Upper lobe of left lung (tissue), 6 donors: ENCODE measurements at regions not wholly inside any gene's neighbourhood (a gene's known extent, or its start where the extent isn't known, plus 50 kb on each side); places are given as distances from the start of the nearest gene placed in this dataset.

Experiments
- ATAC-seq, 2 donors: fragments of 200-7000 bp; cut with Tn5 transposase; one replicate each; pipeline ENCODE4 v1.9.1; 2022; ENCODE audit warnings: mild to moderate bottlenecking in 2 of 2, moderate library complexity in 2 of 2; ENCODE audit not compliant: low FRiP score in 2 of 2
- DNase-seq, 2 donors: peaks; one replicate each; pipeline ENCODE4 v3.0.0-alpha.2; 2019 to 2020
- H3K27ac ChIP-seq, 4 donors: fragments of 200-600 bp; sonication (generic); one replicate each; pipeline ENCODE4 v1.5.1; 2016 to 2019
- H3K27me3 ChIP-seq, 4 donors: fragments of 200-600 bp; sonication (generic); one replicate each; pipeline ENCODE4 v1.5.1; 2017 to 2019
- H3K36me3 ChIP-seq, 4 donors: fragments of 200-600 bp; sonication (generic); one replicate each; pipeline ENCODE4 v1.5.1; 2016 to 2019
- H3K4me1 ChIP-seq, 4 donors: fragments of 200-600 bp; sonication (generic); one replicate each; pipeline ENCODE4 v1.5.1; 2018 to 2019
- H3K4me3 ChIP-seq, 4 donors: fragments of 200-600 bp; sonication (generic); one replicate each; pipeline ENCODE4 v1.5.1; 2017 to 2019; ENCODE audit warnings: mild to moderate bottlenecking in 2 of 4, moderate library complexity in 1 of 4
- H3K9me3 ChIP-seq, 4 donors: fragments of 200-600 bp; sonication (generic); one replicate each; pipeline ENCODE4 v1.5.1; 2018 to 2019
- CTCF ChIP-seq, 6 experiments: fragments of 450-650 bp in 4 of 6; fragments of 200-600 bp in 2 of 6; sonication (generic) in 2 of 6; IDR thresholded peaks; one replicate each; pipeline ENCODE4 v1.5.1; 2016 to 2019; ENCODE audit warnings: antibody characterized with exemption in 6 of 6
- EP300 ChIP-seq, 4 donors: sonication (generic); formaldehyde crosslinking; IDR thresholded peaks; one replicate each; pipeline ENCODE4 v1.5.1; 2017; ENCODE audit warnings: antibody characterized with exemption in 4 of 4, control low read depth in 2 of 4
- POLR2A ChIP-seq, 4 donors: fragments of 450-650 bp; IDR thresholded peaks; one replicate each; pipeline ENCODE4 v1.5.1; 2016 to 2017; ENCODE audit warnings: antibody characterized with exemption in 4 of 4, mild to moderate bottlenecking in 2 of 4
- POLR2AphosphoS5 ChIP-seq, 2 donors: sonication (generic); formaldehyde crosslinking; IDR thresholded peaks; one replicate each; pipeline ENCODE4 v1.5.1; 2017; ENCODE audit warnings: antibody characterized with exemption in 2 of 2
- WGBS, 2 donors: methylation state at CpG; one replicate each; pipeline ENCODE4 v1.1.5; 2017 to 2018; 5-methylcytosine and 5-hydroxymethylcytosine counted together
- donor health status: DM: no; HTN: no; CAD: no; lungs with moderate emphysema.
- donor health status: DM: no; HTN: yes; CAD: no; lungs with severe emphysema.

GRCh38 chr2:189258616-189259365 is 79.2 kb upstream of the COL5A2 start:
- DNase-seq (no peak), ATAC-seq (no peak)
- TF ChIP-seq CTCF (IDR thresholded peaks at IDR 0.05) (no peak), POLR2AphosphoS5 (IDR thresholded peaks at IDR 0.05) (no peak), EP300 (IDR thresholded peaks at IDR 0.05) (no peak), POLR2A (IDR thresholded peaks at IDR 0.05) (no peak)
- H3K4me1 ChIP-seq = peaks cover 0 to 4% (median 0%) of the 10 kb centered on the region in 4 donors
- H3K27ac ChIP-seq = no peak overlapping the region
- H3K9me3 ChIP-seq = no peaks in the 10 kb centered on the region
- no peak overlapping the region for H3K4me3 ChIP-seq
- WGBS, 2 donors = 85 to 90% methylated on average over 6 of the region's 6 CpGs
- H3K36me3 ChIP-seq = no peaks in the 10 kb centered on the region
- no peaks in the 10 kb centered on the region for H3K27me3 ChIP-seq

GRCh38 chr2:189260361-189260814 is 80.8 kb upstream of the COL5A2 start:
- Histone ChIP-seq H3K27me3 (no peaks in the 10 kb centered on the region), H3K4me1 (no peaks in the 10 kb centered on the region), H3K4me3 (no peak overlapping the region), H3K36me3 (no peaks in the 10 kb centered on the region), H3K9me3 (no peaks in the 10 kb centered on the region), H3K27ac (no peak overlapping the region)
- WGBS, 2 donors = 56 to 63% methylated on average over 3 of the region's 3 CpGs
- no peak for TF ChIP-seq POLR2A (IDR thresholded peaks at IDR 0.05)
- TF ChIP-seq EP300 (IDR thresholded peaks at IDR 0.05) = no peak
- TF ChIP-seq POLR2AphosphoS5 (IDR thresholded peaks at IDR 0.05) = no peak
- TF ChIP-seq CTCF (IDR thresholded peaks at IDR 0.05) = no peak
- DNase-seq (no peak), ATAC-seq (no peak)

GRCh38 chr2:189261431-189261841 is 81.9 kb upstream of the COL5A2 start:
- DNase-seq (no peak), ATAC-seq (no peak)
- Histone ChIP-seq H3K27ac (no peak overlapping the region), H3K4me1 (no peaks in the 10 kb centered on the region), H3K27me3 (no peaks in the 10 kb centered on the region), H3K9me3 (no peaks in the 10 kb centered on the region), H3K4me3 (no peak overlapping the region), H3K36me3 (no peaks in the 10 kb centered on the region)
- 31 to 35% methylated on average over 2 of the region's 2 CpGs for WGBS, 2 donors
- TF ChIP-seq CTCF (IDR thresholded peaks at IDR 0.05) = no peak

GRCh38 chr2:189261916-189262315 is 82.4 kb upstream of the COL5A2 start:
- H3K9me3 ChIP-seq = no peaks in the 10 kb centered on the region
- ATAC-seq (no peak), DNase-seq (no peak)
- no peak overlapping the region for H3K4me3 ChIP-seq
- H3K27ac ChIP-seq = no peak overlapping the region
- no peak for TF ChIP-seq EP300 (IDR thresholded peaks at IDR 0.05)
- TF ChIP-seq CTCF (IDR thresholded peaks at IDR 0.05) = no peak
- no peak for TF ChIP-seq POLR2A (IDR thresholded peaks at IDR 0.05)
- no peak for TF ChIP-seq POLR2AphosphoS5 (IDR thresholded peaks at IDR 0.05)
- WGBS, 2 donors = 84 to 85% methylated on average over 1 of the region's 1 CpG
- H3K4me1 ChIP-seq = no peaks in the 10 kb centered on the region
- H3K36me3 ChIP-seq = no peaks in the 10 kb centered on the region
- no peaks in the 10 kb centered on the region for H3K27me3 ChIP-seq

GRCh38 chr2:189265696-189266320 is 86.2 kb upstream of the COL5A2 start:
- no peaks in the 10 kb centered on the region for H3K27me3 ChIP-seq
- H3K27ac ChIP-seq = no peak overlapping the region
- H3K36me3 ChIP-seq = no peaks in the 10 kb centered on the region
- H3K9me3 ChIP-seq = no peaks in the 10 kb centered on the region
- ATAC-seq (no peak), DNase-seq (no peak)
- no peak overlapping the region for H3K4me3 ChIP-seq
- TF ChIP-seq POLR2AphosphoS5 (IDR thresholded peaks at IDR 0.05) = no peak
- TF ChIP-seq CTCF (IDR thresholded peaks at IDR 0.05) = no peak
- TF ChIP-seq EP300 (IDR thresholded peaks at IDR 0.05) = no peak
- no peak for TF ChIP-seq POLR2A (IDR thresholded peaks at IDR 0.05)
- no peaks in the 10 kb centered on the region for H3K4me1 ChIP-seq
- WGBS, 2 donors = 77 to 87% methylated on average over 3 of the region's 3 CpGs
